Nephron progenitor cell (in vitro differentiated cells): ENCODE measurements at regions not wholly inside any gene's neighbourhood (a gene's known extent, or its start where the extent isn't known, plus 50 kb on each side); places are given as distances from the start of the nearest gene placed in this dataset.

Experiments
- DNase-seq: peaks from one replicate; pipeline ENCODE4 v3.0.0; 2021
- H3K27ac Mint-ChIP-seq: 2 replicates; pipeline ENCODE4 v1.8.0; 2021; ENCODE audit warnings: mild to moderate bottlenecking, moderate library complexity, mixed read lengths
- H3K27me3 Mint-ChIP-seq: 2 replicates; pipeline ENCODE4 v1.8.0; 2021; ENCODE audit warnings: mild to moderate bottlenecking, low read depth, mixed read lengths; ENCODE audit not compliant: poor library complexity
- H3K36me3 Mint-ChIP-seq: 2 replicates; pipeline ENCODE4 v1.8.0; 2021; ENCODE audit warnings: low read depth, mixed read lengths
- H3K4me1 Mint-ChIP-seq: 2 replicates; pipeline ENCODE4 v1.8.0; 2021; ENCODE audit warnings: mixed read lengths
- H3K4me3 Mint-ChIP-seq: 2 replicates; pipeline ENCODE4 v1.8.0; 2021; ENCODE audit warnings: mild to moderate bottlenecking, moderate library complexity, mixed read lengths
- H3K9me3 Mint-ChIP-seq: 2 replicates; pipeline ENCODE4 v1.8.0; 2021; ENCODE audit warnings: mild to moderate bottlenecking, moderate library complexity, mixed read lengths
- CTCF ChIP-seq: fragments of 200-600 bp; sonication (generic); IDR thresholded peaks from 2 replicates; pipeline ENCODE4 v1.5.0; 2021; ENCODE audit warnings: antibody characterized with exemption

DNA sequence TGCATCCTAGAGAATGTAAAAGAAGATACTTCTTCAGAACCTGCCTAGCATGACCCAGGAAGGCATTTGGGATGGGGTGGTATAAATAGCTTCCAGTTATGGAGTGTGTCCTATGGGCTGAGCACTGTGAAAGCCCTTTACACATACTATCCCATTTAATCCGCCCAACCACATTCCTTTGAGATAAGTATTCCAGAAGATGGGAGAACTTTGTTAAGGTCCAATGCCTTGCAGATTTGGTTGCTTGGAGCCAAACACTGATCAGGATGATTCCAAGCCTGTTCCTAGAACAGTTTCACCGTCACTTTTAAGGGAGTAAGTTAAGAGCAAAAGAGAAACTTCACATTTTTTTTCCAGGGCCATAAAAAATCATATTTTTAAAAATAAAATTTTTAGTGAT, 82.5 kb upstream of the CLMN start:
- DNase-seq = no peak

GRCh38 chr14:95398630-95399547, 79.2 kb upstream of the CLMN start:
- Mint-ChIP-seq H3K27ac (no peak overlapping the region), H3K27me3 (peaks cover 13% of the 10 kb centered on the region), H3K36me3 (no peaks in the 10 kb centered on the region), H3K4me1 (no peaks in the 10 kb centered on the region), H3K9me3 (no peaks in the 10 kb centered on the region), H3K4me3 (no peak overlapping the region)
- no peak for DNase-seq
- TF ChIP-seq CTCF = no peak

More for the DNA sequence above, 82.5 kb upstream of the CLMN start:
- H3K27me3 Mint-ChIP-seq = peaks cover 3% of the 10 kb centered on the region
- no peak overlapping the region for H3K4me3 Mint-ChIP-seq
- H3K27ac Mint-ChIP-seq = no peak overlapping the region
- no peaks in the 10 kb centered on the region for H3K36me3 Mint-ChIP-seq
- peaks cover 17% of the 10 kb centered on the region for H3K4me1 Mint-ChIP-seq
- H3K9me3 Mint-ChIP-seq = no peaks in the 10 kb centered on the region
- TF ChIP-seq CTCF = no peak

- H3K9me3 Mint-ChIP-seq = no peaks in the 10 kb centered on the region
- TF ChIP-seq CTCF = no peak
- no peak overlapping the region for H3K27ac Mint-ChIP-seq
- H3K27me3 Mint-ChIP-seq = peaks cover 18% of the 10 kb centered on the region
- no peak overlapping the region for H3K4me3 Mint-ChIP-seq
- DNase-seq = no peak
- H3K4me1 Mint-ChIP-seq = no peaks in the 10 kb centered on the region
- H3K36me3 Mint-ChIP-seq = no peaks in the 10 kb centered on the region
Observed at GRCh38 chr14:95397325-95397724, 77.6 kb upstream of the CLMN start.

GRCh38 chr14:95396221-95396620, 76.5 kb upstream of the CLMN start:
- Mint-ChIP-seq H3K9me3 (no peaks in the 10 kb centered on the region), H3K4me3 (no peak overlapping the region), H3K36me3 (no peaks in the 10 kb centered on the region), H3K27ac (no peak overlapping the region), H3K27me3 (peaks cover 18% of the 10 kb centered on the region), H3K4me1 (no peaks in the 10 kb centered on the region)
- DNase-seq = no peak
- TF ChIP-seq CTCF = no peak

DNA sequence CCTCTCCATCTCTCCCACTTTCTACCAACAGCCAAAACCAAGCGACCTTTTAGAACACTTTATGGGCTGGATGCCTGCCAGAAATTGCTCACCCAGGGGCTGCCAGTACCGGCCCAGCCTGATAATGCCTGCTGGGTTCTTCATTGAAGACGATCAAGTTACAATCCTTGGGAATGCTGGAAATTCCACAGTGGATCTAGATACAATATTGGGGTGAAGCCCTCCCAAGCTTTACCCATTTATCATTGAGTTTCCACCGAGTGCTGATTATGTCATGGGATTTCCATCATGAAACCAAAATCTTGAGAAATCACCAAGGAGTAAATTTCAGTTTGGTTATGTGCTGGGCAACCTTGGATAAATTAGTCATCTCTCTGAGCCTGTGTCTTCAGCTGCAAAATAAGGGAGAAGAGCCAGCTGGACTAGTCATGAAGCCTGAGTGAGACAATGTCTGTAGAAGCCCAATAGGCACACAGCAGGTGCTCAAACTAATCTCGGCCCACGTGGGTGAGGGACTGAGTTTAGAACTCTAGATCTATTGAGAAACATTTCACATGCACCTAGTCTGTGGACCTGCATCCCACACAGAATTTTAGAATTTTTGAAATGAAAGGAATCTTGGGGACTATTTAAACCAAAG, 75.5 kb upstream of the CLMN start:
- Mint-ChIP-seq H3K27me3 (peaks cover 20% of the 10 kb centered on the region), H3K4me1 (no peaks in the 10 kb centered on the region)
- DNase-seq = no peak

More for the DNA sequence above, 75.5 kb upstream of the CLMN start:
- Mint-ChIP-seq H3K27ac (no peak overlapping the region), H3K4me3 (no peak overlapping the region), H3K9me3 (no peaks in the 10 kb centered on the region), H3K36me3 (no peaks in the 10 kb centered on the region)
- TF ChIP-seq CTCF = no peak
